NT2/D1 (cell line): ENCODE measurements at regions not wholly inside any gene's neighbourhood (a gene's known extent, or its start where the extent isn't known, plus 50 kb on each side); places are given as distances from the start of the nearest gene placed in this dataset.

Experiments used
- SUZ12 ChIP-seq: IDR thresholded peaks from 2 replicates; pipeline ENCODE4 v1.6.1; 2011; ENCODE audit not compliant: insufficient read length, insufficient read depth; ENCODE audit errors: extremely low read depth
- YY1 ChIP-seq: IDR thresholded peaks from 2 replicates; pipeline ENCODE4 v1.6.1; 2011; ENCODE audit not compliant: insufficient read length, insufficient read depth

DNA sequence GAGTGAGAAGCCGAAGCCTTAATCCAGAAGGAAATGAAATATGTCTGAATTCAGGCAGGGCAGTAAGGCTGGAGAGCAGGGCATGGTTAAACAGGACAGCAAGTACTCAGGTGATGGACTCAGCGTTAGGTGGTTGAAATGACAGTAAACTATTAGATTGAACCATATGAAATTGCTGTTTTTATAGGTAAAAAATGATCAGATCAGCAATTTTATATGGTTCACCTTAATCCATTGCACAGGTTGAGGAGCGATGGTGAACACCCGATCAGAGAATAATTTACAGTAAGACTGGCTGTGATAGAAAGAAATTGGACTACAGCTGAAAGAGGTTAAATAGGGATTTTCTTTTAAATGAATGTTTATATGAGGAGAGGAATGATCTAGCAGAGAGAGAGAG lies 56.6 kb downstream of the TTC6 start:
- TF ChIP-seq YY1, result no peak
- no peak for TF ChIP-seq SUZ12
